A549 (cell line): ENCODE measurements at regions not wholly inside any gene's neighbourhood (a gene's known extent, or its start where the extent isn't known, plus 50 kb on each side); places are given as distances from the start of the nearest gene placed in this dataset.

Source experiments
- CTCF ChIP-seq: fragments of >200 bp; sonication (Bioruptor Twin); formaldehyde crosslinking; IDR thresholded peaks from 3 replicates; pipeline ENCODE4 v1.5.1; 2016
- KDM1A ChIP-seq: fragments of 200-600 bp; sonication (generic); IDR thresholded peaks from 2 replicates; pipeline ENCODE4 v1.6.1; 2016; ENCODE audit warnings: low read depth, mild to moderate bottlenecking
- MAX ChIP-seq: IDR thresholded peaks from 2 replicates; pipeline ENCODE4 v1.6.1; 2012
- POLR2A ChIP-seq: IDR thresholded peaks from 2 replicates; pipeline ENCODE4 v1.6.1; 2012; ENCODE audit warnings: mild to moderate bottlenecking, low read length
- RAD21 ChIP-seq, 2 experiments: fragments of >200 bp in 1 of 2; sonication (Bioruptor Twin) in 1 of 2; formaldehyde crosslinking in 1 of 2; IDR thresholded peaks in 1 of 2; conservative IDR thresholded peaks in 1 of 2; 2 replicates in 1 of 2; 3 replicates in 1 of 2; pipeline ENCODE4 v1.6.1; 2012 to 2018; ENCODE audit warnings: inconsistent platforms in 1 of 2
- RARB ChIP-seq: fragments of 250-450 bp; sonication (Bioruptor Pico); IDR thresholded peaks from 2 replicates; pipeline ENCODE4 v1.8.0; 2021; ENCODE audit warnings: mild to moderate bottlenecking, moderate library complexity
- RCOR1 ChIP-seq: fragments of 150-350 bp; IDR thresholded peaks from 2 replicates; pipeline ENCODE4 v1.6.1; 2014; ENCODE audit warnings: antibody characterized with exemption, low read length, low read depth
- SMC3 ChIP-seq: fragments of >200 bp; sonication (Bioruptor Twin); formaldehyde crosslinking; IDR thresholded peaks from 3 replicates; pipeline ENCODE4 v1.6.1; 2018; ENCODE audit warnings: inconsistent platforms
- USF2 ChIP-seq: fragments of 450-650 bp; IDR thresholded peaks from 2 replicates; pipeline ENCODE4 v1.6.1; 2014; ENCODE audit warnings: antibody characterized with exemption

GRCh38 chr13:31922724-31923123, 108.8 kb upstream of the FRY start:
- TF ChIP-seq SMC3 (no peak), RAD21 (conservative IDR thresholded peaks at IDR 0.05 in 1 of 2, IDR thresholded peaks at IDR 0.05 in 1 of 2) (no peak), CTCF (no peak), KDM1A (no peak), POLR2A (no peak), RARB (CRISPR knock-in tag) (no peak), MAX (no peak), RCOR1 (no peak), USF2 (no peak)
